WI38 (cell line): ENCODE measurements at regions not wholly inside any gene's neighbourhood (a gene's known extent, or its start where the extent isn't known, plus 50 kb on each side); places are given as distances from the start of the nearest gene placed in this dataset.
"Not testable (repeated sequence)": the region's sequence is repeated elsewhere in the genome, so short reads cannot be mapped to it uniquely, and the experiment has no call there.

Source experiments
- H3K4me3 ChIP-seq: 2 replicates; pipeline ENCODE4 v1.5.1; 2011; ENCODE audit warnings: low read depth, mild to moderate bottlenecking, control low read depth, low read length
- TF ChIP-seq, protein P1 (sequence below): IDR thresholded peaks from 2 replicates; pipeline ENCODE4 v1.5.1; 2012; ENCODE audit warnings: low read depth, mild to moderate bottlenecking, control low read depth, low read length

DNA sequence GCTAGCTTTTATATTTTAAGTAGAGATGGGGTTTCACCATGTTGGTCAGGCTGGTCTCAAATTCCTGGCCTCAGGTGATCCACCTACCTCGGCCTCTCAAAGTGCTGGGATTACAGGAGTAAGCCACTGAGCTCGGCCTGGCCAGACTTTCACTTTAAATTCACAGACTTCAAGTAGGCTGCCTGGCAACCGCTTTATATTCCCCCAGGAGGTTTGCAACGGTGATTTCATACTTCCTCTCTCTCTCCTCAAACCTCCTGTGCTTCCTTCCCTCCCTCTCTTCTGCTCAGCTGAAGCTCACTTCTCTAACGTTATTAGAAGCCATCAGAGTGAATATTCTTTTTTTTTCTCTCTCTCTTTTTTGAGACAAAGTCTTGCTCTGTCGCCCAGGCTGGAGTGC, 118.8 kb downstream of the SEPTIN7 start:
- H3K4me3 ChIP-seq: not testable (repeated sequence)

DNA sequence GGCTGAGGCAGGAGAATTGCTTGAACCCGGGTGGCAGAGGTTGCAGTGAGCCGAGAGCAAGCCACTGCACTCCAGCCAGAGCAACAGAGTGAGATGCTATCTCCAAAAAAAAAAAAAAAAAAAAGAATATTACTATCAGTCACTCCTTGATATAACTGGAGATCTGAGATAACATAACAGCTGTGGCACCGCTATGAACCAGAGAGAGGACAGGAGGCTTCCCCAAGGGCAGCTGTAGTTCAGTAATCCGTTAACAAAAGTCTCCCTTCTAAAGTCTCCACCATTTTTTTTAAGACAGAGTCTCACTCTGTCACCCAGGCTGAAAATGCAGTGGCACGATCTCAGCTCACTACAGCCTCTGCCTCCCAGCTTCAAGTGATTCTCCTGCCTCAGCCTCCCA, 120.5 kb downstream of the SEPTIN7 start:
- H3K4me3 ChIP-seq: not testable (repeated sequence)

DNA sequence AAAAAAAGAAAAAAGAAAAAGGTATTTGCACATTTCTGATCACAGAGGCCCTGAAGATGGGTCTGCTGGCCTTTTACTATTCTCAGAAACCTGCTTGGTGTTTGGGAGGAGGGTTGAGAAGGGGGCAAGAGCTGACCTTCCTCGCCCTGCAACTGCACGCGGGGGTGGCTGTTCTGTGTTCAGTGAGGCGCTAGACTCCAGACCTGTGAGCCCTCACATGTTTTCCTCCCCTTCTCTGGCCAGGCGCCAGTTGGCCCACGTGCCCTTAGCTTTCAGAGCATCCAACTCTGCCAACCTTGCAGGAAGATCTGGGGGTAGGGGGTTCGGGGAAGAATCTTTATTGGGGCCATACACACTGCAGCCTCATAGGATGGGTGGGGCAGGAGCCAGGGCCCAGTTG, 123.8 kb downstream of the SEPTIN7 start:
- not testable (repeated sequence) for H3K4me3 ChIP-seq

DNA sequence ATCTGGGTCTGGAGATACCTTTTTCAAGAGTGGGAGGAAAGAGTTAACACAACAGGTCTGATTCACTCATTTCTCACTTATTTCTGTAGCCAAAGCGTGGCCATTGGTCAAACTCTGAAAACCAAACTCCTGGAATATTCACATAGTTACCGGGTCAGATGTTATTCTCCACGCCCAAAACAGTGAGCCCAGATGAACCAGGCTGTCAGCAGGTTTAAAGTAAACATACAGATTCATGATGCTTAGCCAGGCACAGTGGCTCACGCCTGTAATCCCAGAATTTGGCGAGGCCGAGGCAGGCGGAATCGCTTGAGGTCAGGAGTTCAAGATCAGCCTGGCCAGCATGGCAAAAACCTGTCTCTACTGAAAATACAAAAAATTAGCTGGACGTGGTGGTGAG, 126.1 kb downstream of the SEPTIN7 start:
- H3K4me3 ChIP-seq: not testable (repeated sequence)

DNA sequence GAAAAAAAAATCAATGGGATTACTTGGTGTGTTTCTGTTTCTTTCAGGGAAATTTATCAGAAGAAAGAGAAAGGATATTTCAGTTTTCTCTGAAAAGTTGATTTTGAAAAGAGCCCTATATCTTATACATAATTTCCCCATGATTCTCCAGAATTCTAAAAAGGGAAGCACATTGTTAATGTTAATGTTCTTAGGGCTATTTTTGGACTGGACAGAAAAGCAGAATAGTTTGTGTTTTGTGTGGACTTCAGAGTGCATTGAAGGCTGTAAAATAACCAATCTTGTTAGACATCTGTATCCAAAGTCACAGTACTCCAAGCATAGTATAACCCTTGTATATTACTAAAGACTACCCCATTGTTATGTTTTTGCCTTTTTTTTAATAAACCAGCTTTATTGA, 130.3 kb downstream of the SEPTIN7 start:
- H3K4me3 ChIP-seq: not testable (repeated sequence)

DNA sequence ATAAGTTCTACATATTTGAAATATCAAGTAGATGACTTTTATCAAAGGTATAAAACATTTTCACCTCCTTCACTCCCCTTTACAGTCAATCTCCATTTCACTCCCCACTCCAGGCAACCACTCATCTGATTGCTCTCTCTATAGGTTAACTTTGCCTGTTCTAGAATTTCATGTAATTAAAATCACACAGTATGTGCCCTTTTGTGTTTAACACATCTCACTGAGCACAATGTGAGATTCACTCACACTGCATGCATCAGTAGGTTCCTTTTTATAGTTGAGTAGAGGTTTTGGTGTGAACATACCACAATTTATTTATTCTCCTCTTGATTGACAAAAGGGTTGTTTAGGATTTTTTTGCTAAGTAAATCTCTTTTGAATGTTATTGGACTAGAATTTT, 130.7 kb downstream of the SEPTIN7 start:
- not testable (repeated sequence) for H3K4me3 ChIP-seq

DNA sequence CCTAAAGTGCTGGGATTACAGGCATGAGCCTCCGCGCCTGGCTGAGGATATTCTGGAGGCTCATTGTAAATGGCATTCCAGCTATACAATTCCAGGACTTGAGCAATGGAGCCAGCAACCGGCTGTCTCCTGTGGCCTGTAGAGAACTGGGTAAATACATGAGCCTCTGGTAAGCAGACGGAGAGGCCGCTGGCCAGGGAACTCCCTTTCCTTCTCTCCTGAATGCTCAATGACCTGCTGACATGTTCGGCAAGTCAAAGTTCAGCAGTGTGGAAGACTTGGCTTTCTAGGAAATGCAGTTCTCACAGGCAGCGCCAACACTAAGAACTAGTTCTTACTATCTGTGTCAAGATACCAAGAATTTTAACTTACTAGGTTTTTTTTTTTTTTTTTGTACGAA, 139.8 kb downstream of the SEPTIN7 start:
- H3K4me3 ChIP-seq: not testable (repeated sequence)

DNA sequence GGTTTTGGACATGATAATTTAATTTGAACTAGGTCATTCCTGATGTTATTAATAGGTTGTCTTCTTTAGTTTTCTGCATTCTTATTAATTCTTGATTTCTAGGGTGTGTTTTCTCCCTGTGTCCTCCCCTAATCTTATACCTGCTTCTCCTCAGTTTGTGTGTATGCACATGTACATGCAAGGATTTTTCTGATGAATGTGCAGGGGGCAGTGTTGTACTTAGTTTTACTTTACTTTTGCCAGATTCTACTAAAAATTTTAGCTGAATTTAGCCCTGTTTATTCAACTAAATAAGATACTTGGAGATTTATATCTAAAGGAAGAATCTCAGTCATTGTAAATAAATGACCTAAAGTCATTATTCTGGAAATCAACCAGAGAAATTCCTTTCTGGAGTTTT, 144.8 kb downstream of the SEPTIN7 start:
- H3K4me3 ChIP-seq: not testable (repeated sequence)

DNA sequence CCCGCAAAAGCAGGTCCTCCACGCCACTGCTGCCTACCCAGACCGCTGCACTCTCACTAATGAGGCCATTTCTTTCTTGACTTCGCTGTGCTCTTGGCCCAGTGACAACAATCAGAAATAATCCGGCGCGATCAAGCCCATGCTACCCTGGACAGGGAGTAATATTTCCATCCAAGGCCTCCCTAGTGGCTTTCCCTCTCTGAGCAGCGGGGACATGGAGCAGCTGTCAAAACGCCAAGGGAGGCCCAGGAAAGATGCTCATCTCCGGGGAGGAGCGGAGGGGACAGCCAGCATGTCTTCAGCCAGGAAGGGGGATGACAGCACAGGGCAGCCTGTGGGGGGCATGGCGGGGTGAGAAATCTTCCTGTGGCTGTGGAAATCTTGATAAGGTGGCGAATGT, 154.9 kb downstream of the SEPTIN7 start:
- H3K4me3 ChIP-seq: not testable (repeated sequence)

DNA sequence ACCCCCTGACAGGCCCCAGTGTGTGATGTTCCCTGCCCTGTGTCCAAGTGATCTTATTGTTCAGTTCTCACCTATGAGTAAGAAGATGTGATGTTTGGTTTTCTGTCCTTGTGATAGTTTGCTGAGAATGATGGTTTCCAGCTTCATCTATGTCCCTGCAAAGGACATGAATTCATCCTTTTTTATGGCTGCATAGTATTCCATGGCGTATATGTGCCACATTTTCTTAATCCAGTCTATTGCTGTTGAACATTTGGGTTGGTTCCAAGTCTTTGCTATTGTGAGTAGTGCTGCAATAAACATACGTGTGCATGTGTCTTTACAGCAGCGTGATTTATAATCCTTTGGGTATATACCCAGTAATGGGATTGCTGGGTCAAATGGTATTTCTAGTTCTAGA, 156.1 kb downstream of the SEPTIN7 start:
- not testable (repeated sequence) for H3K4me3 ChIP-seq

DNA sequence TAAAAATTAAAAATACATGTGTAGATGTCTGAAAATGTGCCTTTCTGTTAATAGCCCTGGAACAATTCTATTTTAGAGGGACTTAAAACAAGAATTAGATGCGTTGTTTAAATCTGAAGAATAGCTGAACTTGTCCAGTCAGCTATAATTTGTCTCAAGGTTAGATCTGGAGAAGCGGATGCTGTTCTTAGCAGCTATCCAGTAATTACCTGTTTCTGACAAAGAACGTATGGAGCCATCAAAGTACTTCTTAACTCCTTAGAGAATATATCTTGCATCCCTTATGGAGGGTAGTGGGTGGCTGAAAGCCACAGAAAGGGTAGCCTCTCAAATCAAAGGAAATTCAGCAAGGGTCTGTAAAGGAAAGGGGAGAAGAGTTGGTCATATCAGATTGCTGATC, 160.4 kb downstream of the SEPTIN7 start:
- H3K4me3 ChIP-seq: not testable (repeated sequence)

DNA sequence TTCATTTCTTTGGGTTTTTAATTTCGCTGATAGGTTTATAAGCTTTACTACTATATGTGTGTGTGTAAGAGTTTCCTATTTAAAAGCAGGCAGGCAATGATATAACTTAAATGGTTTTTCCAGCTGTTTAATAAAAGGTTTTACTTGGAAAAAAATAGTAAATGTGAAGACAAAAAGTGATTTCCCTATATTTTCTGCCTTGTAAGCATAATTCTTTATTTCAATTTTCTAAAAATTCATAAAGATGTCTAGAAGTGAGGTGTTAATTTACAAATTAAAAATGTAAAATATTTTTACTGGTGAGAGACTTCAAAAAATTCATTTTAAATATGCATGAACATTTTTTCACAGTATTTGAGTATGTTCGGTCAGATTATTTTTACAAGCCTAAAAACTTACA, 161.8 kb downstream of the SEPTIN7 start:
- not testable (repeated sequence) for H3K4me3 ChIP-seq

DNA sequence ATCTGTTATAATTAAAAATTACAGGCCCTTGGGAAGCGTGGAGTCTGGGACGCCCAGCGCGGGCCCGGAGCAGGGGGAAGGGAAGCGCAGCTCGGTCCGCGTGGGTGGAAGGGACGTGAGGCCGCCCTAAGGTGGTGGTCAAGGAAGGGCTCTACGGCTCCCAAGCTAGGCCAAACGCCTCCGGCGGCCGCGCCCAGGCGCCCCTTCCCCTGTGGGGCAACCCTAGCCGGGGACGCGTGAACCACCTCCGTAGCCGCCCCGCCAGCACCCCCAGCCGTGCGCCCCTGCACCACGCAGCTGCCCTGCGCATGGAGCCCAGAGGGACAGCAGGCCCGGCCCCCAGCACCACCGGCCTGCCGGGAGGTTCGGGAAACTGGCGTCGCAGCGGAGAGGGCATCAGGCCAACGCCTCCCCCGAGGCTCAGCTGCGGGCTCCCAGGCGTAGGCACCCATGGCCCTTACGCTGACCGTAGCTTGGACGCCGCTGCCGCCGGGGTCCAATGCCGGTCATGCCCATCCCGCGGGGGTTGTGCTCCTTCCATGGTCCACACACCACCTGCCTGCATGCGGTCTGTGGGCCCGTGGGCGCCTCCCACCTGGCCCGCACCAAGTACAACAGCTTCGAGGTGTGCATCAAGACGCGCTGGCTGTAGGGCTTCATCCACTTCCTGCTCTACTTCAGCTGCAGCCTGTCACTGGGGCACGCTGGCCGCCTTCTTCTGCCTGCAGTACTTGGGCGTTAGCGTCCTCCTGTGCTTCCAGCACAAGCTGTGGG, 166.7 kb downstream of the SEPTIN7 start:
- H3K4me3 ChIP-seq: no peak overlapping the region
- TF ChIP-seq, protein P1, sequence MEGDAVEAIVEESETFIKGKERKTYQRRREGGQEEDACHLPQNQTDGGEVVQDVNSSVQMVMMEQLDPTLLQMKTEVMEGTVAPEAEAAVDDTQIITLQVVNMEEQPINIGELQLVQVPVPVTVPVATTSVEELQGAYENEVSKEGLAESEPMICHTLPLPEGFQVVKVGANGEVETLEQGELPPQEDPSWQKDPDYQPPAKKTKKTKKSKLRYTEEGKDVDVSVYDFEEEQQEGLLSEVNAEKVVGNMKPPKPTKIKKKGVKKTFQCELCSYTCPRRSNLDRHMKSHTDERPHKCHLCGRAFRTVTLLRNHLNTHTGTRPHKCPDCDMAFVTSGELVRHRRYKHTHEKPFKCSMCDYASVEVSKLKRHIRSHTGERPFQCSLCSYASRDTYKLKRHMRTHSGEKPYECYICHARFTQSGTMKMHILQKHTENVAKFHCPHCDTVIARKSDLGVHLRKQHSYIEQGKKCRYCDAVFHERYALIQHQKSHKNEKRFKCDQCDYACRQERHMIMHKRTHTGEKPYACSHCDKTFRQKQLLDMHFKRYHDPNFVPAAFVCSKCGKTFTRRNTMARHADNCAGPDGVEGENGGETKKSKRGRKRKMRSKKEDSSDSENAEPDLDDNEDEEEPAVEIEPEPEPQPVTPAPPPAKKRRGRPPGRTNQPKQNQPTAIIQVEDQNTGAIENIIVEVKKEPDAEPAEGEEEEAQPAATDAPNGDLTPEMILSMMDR: no peak

DNA sequence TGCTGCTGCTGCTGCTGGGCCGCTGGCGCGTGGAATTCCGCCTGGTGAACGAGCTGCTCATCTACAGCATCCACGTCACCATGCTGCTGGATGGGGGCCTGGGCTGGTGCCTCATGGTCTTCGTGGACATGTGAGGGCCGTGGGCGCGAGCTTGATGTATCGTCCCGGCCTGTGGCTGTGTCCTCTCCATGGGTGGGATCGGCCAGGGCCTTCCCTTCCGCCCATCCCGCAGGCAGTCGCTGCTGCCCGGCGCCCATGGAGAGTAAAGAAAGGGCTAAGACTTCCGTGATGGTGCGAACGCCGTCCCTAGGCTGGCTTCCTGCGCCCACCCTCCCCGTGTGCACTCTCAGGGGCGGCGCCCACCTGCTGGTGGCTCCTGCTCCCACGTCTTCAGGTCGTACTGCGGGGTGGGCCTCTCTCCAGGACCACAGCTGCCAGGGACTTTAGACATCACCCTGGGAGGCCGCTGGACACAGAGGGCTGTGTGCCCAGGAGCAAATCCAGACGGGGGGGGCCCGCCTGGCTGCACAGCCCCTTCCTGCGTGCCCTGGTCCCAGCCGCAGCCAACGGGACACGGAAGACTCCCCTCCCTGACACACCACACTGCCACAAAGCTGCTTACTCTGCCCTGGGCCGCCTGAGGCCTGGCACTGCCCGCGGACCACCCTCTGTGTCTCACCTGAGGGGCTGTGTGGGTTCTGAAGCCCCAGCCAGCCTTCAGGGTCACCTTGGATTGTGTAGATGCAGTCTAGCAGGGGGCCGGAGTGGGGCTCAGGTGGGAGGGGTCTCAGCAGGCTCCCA, 167.5 kb downstream of the SEPTIN7 start:
- H3K4me3 ChIP-seq: no peak overlapping the region
- TF ChIP-seq, protein P1: no peak
